ENCODE measurements at regions not wholly inside any gene's neighbourhood (a gene's known extent, or its start where the extent isn't known, plus 50 kb on each side); places are given as distances from the start of the nearest gene placed in this dataset.

GRCh38 chr21:32940079-32941014 is 85.4 kb upstream of the OLIG2 start:
- Histone ChIP-seq H3K4me1 (ENCODE audit: insufficient read depth, low read length) (no peaks in the 10 kb centered on the region), H3K9me3 (ENCODE audit: low read depth, low read length) (no peaks in the 10 kb centered on the region), H3K27me3 (ENCODE audit: insufficient read depth, low read length) (no peaks in the 10 kb centered on the region), H3K4me3 (ENCODE audit: low read length) (no peak overlapping the region)

- H3K27me3 ChIP-seq (ENCODE audit: insufficient read depth, low read length): no peaks in the 10 kb centered on the region
- H3K4me3 ChIP-seq (ENCODE audit: low read length): no peak overlapping the region
- no peaks in the 10 kb centered on the region for H3K4me1 ChIP-seq (ENCODE audit: insufficient read depth, low read length)
- H3K9me3 ChIP-seq (ENCODE audit: low read depth, low read length): no peaks in the 10 kb centered on the region
These were observed 84.5 kb upstream of the OLIG2 start for GRCh38 chr21:32941263-32941662.

GRCh38 chr21:32946654-32947053 is 79.1 kb upstream of the OLIG2 start:
- Histone ChIP-seq H3K4me3 (ENCODE audit: low read length) (no peak overlapping the region), H3K4me1 (ENCODE audit: insufficient read depth, low read length) (no peaks in the 10 kb centered on the region), H3K27me3 (ENCODE audit: insufficient read depth, low read length) (no peaks in the 10 kb centered on the region), H3K9me3 (ENCODE audit: low read depth, low read length) (no peaks in the 10 kb centered on the region)

- no peaks in the 10 kb centered on the region for H3K27me3 ChIP-seq (ENCODE audit: insufficient read depth, low read length)
- H3K9me3 ChIP-seq (ENCODE audit: low read depth, low read length): no peaks in the 10 kb centered on the region
- H3K4me1 ChIP-seq (ENCODE audit: insufficient read depth, low read length): no peaks in the 10 kb centered on the region
- no peak overlapping the region for H3K4me3 ChIP-seq (ENCODE audit: low read length)
These were observed 78.0 kb upstream of the OLIG2 start for GRCh38 chr21:32947736-32948135.

- Histone ChIP-seq H3K27me3 (ENCODE audit: insufficient read depth, low read length) (peaks cover 10% of the 10 kb centered on the region), H3K4me1 (ENCODE audit: insufficient read depth, low read length) (no peaks in the 10 kb centered on the region)
These were observed 76.0 kb upstream of the OLIG2 start for GRCh38 chr21:32949701-32950100.

GRCh38 chr21:32951041-32951440 is 74.7 kb upstream of the OLIG2 start:
- no peaks in the 10 kb centered on the region for H3K9me3 ChIP-seq (ENCODE audit: low read depth, low read length)

More at GRCh38 chr21:32949701-32950100, 76.0 kb upstream of the OLIG2 start:
- Histone ChIP-seq H3K4me3 (ENCODE audit: low read length) (no peak overlapping the region), H3K9me3 (ENCODE audit: low read depth, low read length) (no peaks in the 10 kb centered on the region)

GRCh38 chr21:32954353-32954752 is 71.4 kb upstream of the OLIG2 start:
- Histone ChIP-seq H3K27me3 (ENCODE audit: insufficient read depth, low read length) (peaks cover 40% of the 10 kb centered on the region), H3K4me1 (ENCODE audit: insufficient read depth, low read length) (no peaks in the 10 kb centered on the region), H3K4me3 (ENCODE audit: low read length) (no peak overlapping the region), H3K9me3 (ENCODE audit: low read depth, low read length) (no peaks in the 10 kb centered on the region)

More at GRCh38 chr21:32951041-32951440, 74.7 kb upstream of the OLIG2 start:
- no peaks in the 10 kb centered on the region for H3K4me1 ChIP-seq (ENCODE audit: insufficient read depth, low read length)
- H3K4me3 ChIP-seq (ENCODE audit: low read length): no peak overlapping the region
- peaks cover 17% of the 10 kb centered on the region for H3K27me3 ChIP-seq (ENCODE audit: insufficient read depth, low read length)

- Histone ChIP-seq H3K9me3 (ENCODE audit: low read depth, low read length) (no peaks in the 10 kb centered on the region), H3K27me3 (ENCODE audit: insufficient read depth, low read length) (peaks cover 48% of the 10 kb centered on the region), H3K4me3 (ENCODE audit: low read length) (no peak overlapping the region), H3K4me1 (ENCODE audit: insufficient read depth, low read length) (no peaks in the 10 kb centered on the region)
These were observed 70.2 kb upstream of the OLIG2 start for GRCh38 chr21:32955311-32956060.

GRCh38 chr21:32956061-32956656 is 69.6 kb upstream of the OLIG2 start:
- Histone ChIP-seq H3K9me3 (ENCODE audit: low read depth, low read length) (no peaks in the 10 kb centered on the region), H3K4me1 (ENCODE audit: insufficient read depth, low read length) (no peaks in the 10 kb centered on the region), H3K27me3 (ENCODE audit: insufficient read depth, low read length) (peaks cover 52% of the 10 kb centered on the region), H3K4me3 (ENCODE audit: low read length) (no peak overlapping the region)

GRCh38 chr21:32957545-32957944 is 68.2 kb upstream of the OLIG2 start:
- Histone ChIP-seq H3K4me1 (ENCODE audit: insufficient read depth, low read length) (no peaks in the 10 kb centered on the region), H3K27me3 (ENCODE audit: insufficient read depth, low read length) (peaks cover 60% of the 10 kb centered on the region), H3K9me3 (ENCODE audit: low read depth, low read length) (no peaks in the 10 kb centered on the region), H3K4me3 (ENCODE audit: low read length) (no peak overlapping the region)

GRCh38 chr21:32958288-32959002 is 67.3 kb upstream of the OLIG2 start:
- Histone ChIP-seq H3K9me3 (ENCODE audit: low read depth, low read length) (no peaks in the 10 kb centered on the region), H3K27me3 (ENCODE audit: insufficient read depth, low read length) (peaks cover 65% of the 10 kb centered on the region), H3K4me3 (ENCODE audit: low read length) (no peak overlapping the region), H3K4me1 (ENCODE audit: insufficient read depth, low read length) (no peaks in the 10 kb centered on the region)

GRCh38 chr21:32962268-32962667 is 63.5 kb upstream of the OLIG2 start:
- no peak overlapping the region for H3K4me3 ChIP-seq (ENCODE audit: low read length)
- no peaks in the 10 kb centered on the region for H3K9me3 ChIP-seq (ENCODE audit: low read depth, low read length)
- H3K4me1 ChIP-seq (ENCODE audit: insufficient read depth, low read length): no peaks in the 10 kb centered on the region
- peaks cover 44% of the 10 kb centered on the region for H3K27me3 ChIP-seq (ENCODE audit: insufficient read depth, low read length)

- Histone ChIP-seq H3K27me3 (ENCODE audit: insufficient read depth, low read length) (peaks cover 20% of the 10 kb centered on the region), H3K4me1 (ENCODE audit: insufficient read depth, low read length) (no peaks in the 10 kb centered on the region), H3K9me3 (ENCODE audit: low read depth, low read length) (no peaks in the 10 kb centered on the region), H3K4me3 (ENCODE audit: low read length) (no peak overlapping the region)
These were observed 60.5 kb upstream of the OLIG2 start for GRCh38 chr21:32965129-32965680.

GRCh38 chr21:32966120-32966519 is 59.6 kb upstream of the OLIG2 start:
- no peaks in the 10 kb centered on the region for H3K4me1 ChIP-seq (ENCODE audit: insufficient read depth, low read length)
- peaks cover 15% of the 10 kb centered on the region for H3K27me3 ChIP-seq (ENCODE audit: insufficient read depth, low read length)
- no peak overlapping the region for H3K4me3 ChIP-seq (ENCODE audit: low read length)
- H3K9me3 ChIP-seq (ENCODE audit: low read depth, low read length): no peaks in the 10 kb centered on the region

Measured in mononuclear cell (primary cell).